ENCODE measurements at regions not wholly inside any gene's neighbourhood (a gene's known extent, or its start where the extent isn't known, plus 50 kb on each side); places are given as distances from the start of the nearest gene placed in this dataset.

DNA sequence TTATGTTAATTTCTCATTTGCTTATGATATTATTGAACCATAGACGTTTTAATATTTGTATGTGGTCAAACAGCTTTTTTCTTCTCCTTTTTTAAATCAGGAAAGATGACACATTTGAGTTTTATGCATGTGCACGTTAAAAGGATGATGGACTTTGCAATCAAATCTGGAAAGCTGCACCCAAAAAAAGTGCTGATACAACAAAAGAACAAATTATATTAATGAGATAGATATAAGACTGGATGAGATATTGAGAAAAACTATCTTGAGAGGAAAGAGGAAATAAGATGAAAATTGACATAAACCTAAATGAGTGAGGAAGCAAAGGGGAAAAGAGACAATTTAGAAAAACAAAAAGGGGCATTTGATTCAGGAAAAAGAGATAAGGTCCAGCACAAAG lies 96.4 kb upstream of the CBLN2 start:
- no peaks in the 10 kb centered on the region for H3K9me3 ChIP-seq (ENCODE audit: control insufficient read depth, low read length)
- no peaks in the 10 kb centered on the region for H3K27me3 ChIP-seq (replicated peaks; ENCODE audit: control insufficient read depth, insufficient read depth, low read length)
- no peak for DNase-seq (ENCODE audit: low read depth)
- H3K4me3 ChIP-seq (ENCODE audit: low read length) = no peak overlapping the region
- no peaks in the 10 kb centered on the region for H3K4me1 ChIP-seq (ENCODE audit: control insufficient read depth, insufficient read depth, low read length)
- no peak overlapping the region for H3K9ac ChIP-seq (ENCODE audit: low read length)
- H3K36me3 ChIP-seq (ENCODE audit: control insufficient read depth, insufficient read depth, low read length, severe bottlenecking) = no peaks in the 10 kb centered on the region

DNA sequence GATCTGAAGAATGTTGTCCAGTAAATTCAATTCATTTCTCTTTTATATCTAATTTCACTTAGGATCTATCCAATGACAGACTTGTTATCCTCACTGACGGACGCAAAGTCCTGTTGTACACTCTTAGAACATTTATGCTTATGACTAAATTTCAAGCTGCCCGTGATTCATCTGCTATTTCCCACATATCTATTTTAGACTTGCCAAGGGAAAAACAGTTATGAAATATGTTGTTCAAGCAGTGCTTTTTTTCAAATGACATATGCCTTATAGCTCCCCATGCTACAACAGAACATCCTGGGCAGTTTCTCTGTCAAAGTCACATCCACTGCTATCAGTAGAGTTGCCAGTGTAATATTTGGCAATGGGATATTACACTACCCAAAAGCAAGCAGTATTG lies 94.2 kb upstream of the CBLN2 start:
- H3K4me3 ChIP-seq (ENCODE audit: low read length) = no peak overlapping the region
- H3K36me3 ChIP-seq (ENCODE audit: control insufficient read depth, insufficient read depth, low read length, severe bottlenecking) = no peaks in the 10 kb centered on the region
- no peak for DNase-seq (ENCODE audit: low read depth)
- no peaks in the 10 kb centered on the region for H3K9me3 ChIP-seq (ENCODE audit: control insufficient read depth, low read length)
- no peak overlapping the region for H3K9ac ChIP-seq (ENCODE audit: low read length)
- H3K4me1 ChIP-seq (ENCODE audit: control insufficient read depth, insufficient read depth, low read length) = no peaks in the 10 kb centered on the region
- H3K27me3 ChIP-seq (replicated peaks; ENCODE audit: control insufficient read depth, insufficient read depth, low read length) = no peaks in the 10 kb centered on the region

GRCh38 chr18:72637721-72638120 lies 93.6 kb upstream of the CBLN2 start:
- no peak for DNase-seq (ENCODE audit: low read depth)
- Histone ChIP-seq H3K36me3 (ENCODE audit: control insufficient read depth, insufficient read depth, low read length, severe bottlenecking) (no peaks in the 10 kb centered on the region), H3K9ac (ENCODE audit: low read length) (no peak overlapping the region), H3K27me3 (replicated peaks; ENCODE audit: control insufficient read depth, insufficient read depth, low read length) (no peaks in the 10 kb centered on the region), H3K4me1 (ENCODE audit: control insufficient read depth, insufficient read depth, low read length) (no peaks in the 10 kb centered on the region), H3K4me3 (ENCODE audit: low read length) (no peak overlapping the region), H3K9me3 (ENCODE audit: control insufficient read depth, low read length) (no peaks in the 10 kb centered on the region)

- H3K4me1 ChIP-seq (ENCODE audit: control insufficient read depth, insufficient read depth, low read length) = no peaks in the 10 kb centered on the region
- no peaks in the 10 kb centered on the region for H3K27me3 ChIP-seq (replicated peaks; ENCODE audit: control insufficient read depth, insufficient read depth, low read length)
- H3K4me3 ChIP-seq (ENCODE audit: low read length) = no peak overlapping the region
- no peaks in the 10 kb centered on the region for H3K36me3 ChIP-seq (ENCODE audit: control insufficient read depth, insufficient read depth, low read length, severe bottlenecking)
- no peak overlapping the region for H3K9ac ChIP-seq (ENCODE audit: low read length)
- DNase-seq (ENCODE audit: low read depth) = no peak
- no peaks in the 10 kb centered on the region for H3K9me3 ChIP-seq (ENCODE audit: control insufficient read depth, low read length)
Measured at GRCh38 chr18:72637299-72637698, 93.2 kb upstream of the CBLN2 start.

DNA sequence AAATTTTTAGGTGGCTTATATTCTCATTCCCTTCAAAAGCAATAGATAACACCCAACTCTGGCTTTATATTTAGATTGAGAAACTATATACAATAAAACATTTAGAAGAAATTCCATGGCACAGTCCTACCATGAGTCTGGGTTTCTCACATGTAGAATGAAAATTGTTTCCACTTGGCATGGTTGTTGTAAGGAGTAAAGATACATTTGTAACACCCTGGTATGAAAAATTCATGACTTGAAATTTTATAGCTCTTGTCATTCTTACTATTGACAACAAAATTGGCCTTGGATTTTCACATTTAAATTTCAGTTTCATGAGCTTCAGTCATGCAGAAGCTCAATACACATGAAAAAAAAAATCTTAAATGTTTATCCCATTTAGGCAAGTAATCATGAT lies 92.5 kb upstream of the CBLN2 start:
- DNase-seq (ENCODE audit: low read depth) = no peak
- Histone ChIP-seq H3K27me3 (replicated peaks; ENCODE audit: control insufficient read depth, insufficient read depth, low read length) (no peaks in the 10 kb centered on the region), H3K9me3 (ENCODE audit: control insufficient read depth, low read length) (no peaks in the 10 kb centered on the region), H3K36me3 (ENCODE audit: control insufficient read depth, insufficient read depth, low read length, severe bottlenecking) (no peaks in the 10 kb centered on the region), H3K9ac (ENCODE audit: low read length) (no peak overlapping the region), H3K4me1 (ENCODE audit: control insufficient read depth, insufficient read depth, low read length) (no peaks in the 10 kb centered on the region), H3K4me3 (ENCODE audit: low read length) (no peak overlapping the region)

DNA sequence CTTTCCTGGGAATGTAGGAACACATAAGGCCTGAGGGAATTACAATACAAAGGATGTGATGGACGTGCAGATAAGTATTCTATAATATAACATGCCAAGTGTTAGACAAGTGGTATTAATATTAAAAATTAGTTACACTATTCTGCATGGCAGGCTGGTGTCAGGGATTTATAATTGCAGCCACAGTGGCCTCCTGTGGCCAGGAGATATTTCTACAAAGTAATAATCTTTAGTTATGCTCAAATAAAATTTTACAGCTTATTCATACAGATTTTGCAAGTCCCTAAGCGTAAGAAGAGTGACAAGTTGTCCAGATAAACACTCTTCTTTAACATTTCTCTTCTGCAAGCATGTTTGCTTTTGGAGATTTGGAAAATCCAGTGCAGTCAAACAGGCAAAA lies 90.4 kb upstream of the CBLN2 start:
- H3K36me3 ChIP-seq (ENCODE audit: control insufficient read depth, insufficient read depth, low read length, severe bottlenecking) = no peaks in the 10 kb centered on the region
- H3K9ac ChIP-seq (ENCODE audit: low read length) = no peak overlapping the region
- H3K9me3 ChIP-seq (ENCODE audit: control insufficient read depth, low read length) = no peaks in the 10 kb centered on the region
- H3K27me3 ChIP-seq (replicated peaks; ENCODE audit: control insufficient read depth, insufficient read depth, low read length) = no peaks in the 10 kb centered on the region
- no peak for DNase-seq (ENCODE audit: low read depth)
- no peak overlapping the region for H3K4me3 ChIP-seq (ENCODE audit: low read length)
- H3K4me1 ChIP-seq (ENCODE audit: control insufficient read depth, insufficient read depth, low read length) = no peaks in the 10 kb centered on the region

- Histone ChIP-seq H3K4me3 (ENCODE audit: low read length) (no peak overlapping the region), H3K9ac (ENCODE audit: low read length) (no peak overlapping the region), H3K9me3 (ENCODE audit: control insufficient read depth, low read length) (no peaks in the 10 kb centered on the region), H3K4me1 (ENCODE audit: control insufficient read depth, insufficient read depth, low read length) (no peaks in the 10 kb centered on the region), H3K36me3 (ENCODE audit: control insufficient read depth, insufficient read depth, low read length, severe bottlenecking) (no peaks in the 10 kb centered on the region), H3K27me3 (replicated peaks; ENCODE audit: control insufficient read depth, insufficient read depth, low read length) (no peaks in the 10 kb centered on the region)
- no peak for DNase-seq (ENCODE audit: low read depth)
Measured at GRCh38 chr18:72630991-72631390, 86.8 kb upstream of the CBLN2 start.

DNA sequence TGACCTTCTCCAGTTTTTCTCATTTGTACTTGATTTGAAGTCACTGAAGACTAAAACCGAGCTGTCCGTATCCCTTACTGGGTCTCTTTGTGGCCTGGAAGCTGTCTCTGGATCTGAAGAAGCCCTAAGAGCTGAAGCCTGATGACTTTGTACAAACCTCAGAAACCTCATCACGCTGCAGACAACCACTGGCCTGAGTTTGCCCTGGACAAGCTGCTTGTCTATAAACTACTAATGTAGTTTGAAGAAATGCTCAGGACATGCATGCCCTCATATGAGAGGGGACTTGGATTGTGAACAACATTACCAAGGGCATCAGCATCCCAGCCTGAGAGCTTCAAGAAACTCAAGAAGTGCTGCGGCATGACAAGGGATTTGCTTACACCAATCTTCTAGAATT lies 79.3 kb upstream of the CBLN2 start:
- Histone ChIP-seq H3K9me3 (ENCODE audit: control insufficient read depth, low read length) (no peaks in the 10 kb centered on the region), H3K27me3 (replicated peaks; ENCODE audit: control insufficient read depth, insufficient read depth, low read length) (no peaks in the 10 kb centered on the region), H3K4me3 (ENCODE audit: low read length) (no peak overlapping the region), H3K9ac (ENCODE audit: low read length) (no peak overlapping the region), H3K4me1 (ENCODE audit: control insufficient read depth, insufficient read depth, low read length) (no peaks in the 10 kb centered on the region), H3K36me3 (ENCODE audit: control insufficient read depth, insufficient read depth, low read length, severe bottlenecking) (no peaks in the 10 kb centered on the region)
- DNase-seq (ENCODE audit: low read depth) = no peak

DNA sequence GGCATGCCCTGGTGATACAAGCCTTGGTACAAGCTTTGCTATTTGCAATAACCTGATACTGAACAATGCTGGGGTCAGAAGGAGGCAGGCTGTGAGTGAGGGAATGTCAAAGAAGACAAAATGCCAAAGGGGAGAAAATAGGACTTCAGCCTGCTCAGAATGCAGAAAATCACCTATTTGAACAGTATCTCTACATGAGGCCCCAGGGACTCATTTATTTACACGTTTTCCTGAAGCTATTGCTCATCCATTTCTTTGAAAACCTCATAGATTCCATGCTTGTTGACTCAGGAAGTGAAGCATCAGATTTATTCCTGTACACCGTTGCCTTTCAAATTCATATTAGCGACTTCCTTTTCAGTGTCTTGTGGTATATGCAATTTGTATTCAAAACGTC lies 69.4 kb upstream of the CBLN2 start:
- Histone ChIP-seq H3K4me1 (ENCODE audit: control insufficient read depth, insufficient read depth, low read length) (no peaks in the 10 kb centered on the region), H3K9ac (ENCODE audit: low read length) (no peak overlapping the region)
- DNase-seq (ENCODE audit: low read depth) = no peak

GRCh38 chr18:72612894-72613533 lies 68.9 kb upstream of the CBLN2 start:
- Histone ChIP-seq H3K9ac (ENCODE audit: low read length) (no peak overlapping the region), H3K4me1 (ENCODE audit: control insufficient read depth, insufficient read depth, low read length) (no peaks in the 10 kb centered on the region), H3K36me3 (ENCODE audit: control insufficient read depth, insufficient read depth, low read length, severe bottlenecking) (no peaks in the 10 kb centered on the region), H3K4me3 (ENCODE audit: low read length) (no peak overlapping the region), H3K27me3 (replicated peaks; ENCODE audit: control insufficient read depth, insufficient read depth, low read length) (no peaks in the 10 kb centered on the region), H3K9me3 (ENCODE audit: control insufficient read depth, low read length) (no peaks in the 10 kb centered on the region)
- DNase-seq (ENCODE audit: low read depth) = no peak

More for the DNA sequence above, 69.4 kb upstream of the CBLN2 start:
- Histone ChIP-seq H3K9me3 (ENCODE audit: control insufficient read depth, low read length) (no peaks in the 10 kb centered on the region), H3K36me3 (ENCODE audit: control insufficient read depth, insufficient read depth, low read length, severe bottlenecking) (no peaks in the 10 kb centered on the region), H3K27me3 (replicated peaks; ENCODE audit: control insufficient read depth, insufficient read depth, low read length) (no peaks in the 10 kb centered on the region), H3K4me3 (ENCODE audit: low read length) (no peak overlapping the region)

DNA sequence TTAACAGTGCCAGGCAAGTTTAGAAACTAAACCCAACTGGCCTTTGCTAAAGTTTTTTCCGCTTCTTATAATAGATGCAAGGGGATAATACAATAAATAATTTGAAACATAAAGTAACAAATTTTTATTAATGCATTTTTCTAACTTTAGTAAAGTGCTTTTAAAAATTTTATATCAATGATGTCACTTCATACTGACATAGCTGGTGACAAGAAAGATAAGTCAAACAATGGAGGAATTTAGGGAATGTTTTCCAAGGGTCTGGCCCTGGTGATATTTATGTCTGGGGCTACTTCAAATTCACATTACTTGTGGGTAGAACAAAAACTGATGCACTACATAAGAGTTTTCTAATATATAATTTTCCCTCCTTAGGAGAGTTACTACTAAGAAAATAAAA lies 61.2 kb upstream of the CBLN2 start:
- DNase-seq (ENCODE audit: low read depth) = no peak
- Histone ChIP-seq H3K4me1 (ENCODE audit: control insufficient read depth, insufficient read depth, low read length) (no peaks in the 10 kb centered on the region), H3K9ac (ENCODE audit: low read length) (no peak overlapping the region), H3K36me3 (ENCODE audit: control insufficient read depth, insufficient read depth, low read length, severe bottlenecking) (no peaks in the 10 kb centered on the region), H3K27me3 (replicated peaks; ENCODE audit: control insufficient read depth, insufficient read depth, low read length) (no peaks in the 10 kb centered on the region), H3K9me3 (ENCODE audit: control insufficient read depth, low read length) (peaks cover 3% of the 10 kb centered on the region), H3K4me3 (ENCODE audit: low read length) (no peak overlapping the region)

GRCh38 chr18:72601944-72602343 lies 57.8 kb upstream of the CBLN2 start:
- no peaks in the 10 kb centered on the region for H3K36me3 ChIP-seq (ENCODE audit: control insufficient read depth, insufficient read depth, low read length, severe bottlenecking)
- peaks cover 3% of the 10 kb centered on the region for H3K9me3 ChIP-seq (ENCODE audit: control insufficient read depth, low read length)
- H3K4me3 ChIP-seq (ENCODE audit: low read length) = no peak overlapping the region
- DNase-seq (ENCODE audit: low read depth) = no peak
- no peaks in the 10 kb centered on the region for H3K4me1 ChIP-seq (ENCODE audit: control insufficient read depth, insufficient read depth, low read length)
- no peak overlapping the region for H3K9ac ChIP-seq (ENCODE audit: low read length)
- H3K27me3 ChIP-seq (replicated peaks; ENCODE audit: control insufficient read depth, insufficient read depth, low read length) = no peaks in the 10 kb centered on the region

All from adipocyte (in vitro differentiated cells).